ENCODE measurements at regions not wholly inside any gene's neighbourhood (a gene's known extent, or its start where the extent isn't known, plus 50 kb on each side); places are given as distances from the start of the nearest gene placed in this dataset.

DNA sequence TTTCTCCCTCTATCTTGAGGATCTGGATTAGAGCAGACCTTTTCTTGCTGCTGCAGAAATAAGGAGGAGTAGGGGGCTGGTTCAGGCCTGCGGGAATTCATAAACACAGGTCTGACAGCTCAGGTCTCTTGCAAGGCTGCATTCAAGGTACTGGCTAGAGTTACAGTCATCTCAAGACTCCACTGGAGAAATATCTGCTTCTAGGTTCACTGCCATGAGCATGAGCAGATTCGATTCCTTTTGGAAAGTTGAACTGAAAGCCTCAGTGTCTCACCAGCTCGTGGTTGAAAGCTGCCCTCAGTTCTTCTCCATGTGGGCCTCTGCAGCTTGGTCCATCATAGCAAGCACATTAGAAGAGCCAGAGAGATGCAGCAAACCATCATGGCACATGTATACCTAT lies 124.4 kb upstream of the SETBP1 start:
- Histone ChIP-seq H3K18ac (ENCODE audit: low read length) (no peak overlapping the region), H3K79me1 (ENCODE audit: low read depth, low read length) (no peaks in the 10 kb centered on the region), H3K23ac (ENCODE audit: low read depth, low read length, poor library complexity) (no peak overlapping the region), H4K91ac (ENCODE audit: low read depth, low read length, poor library complexity) (no peak overlapping the region), H2BK15ac (ENCODE audit: low read length) (no peak overlapping the region), H3K4me2 (ENCODE audit: insufficient read depth, low read length, poor library complexity, severe bottlenecking) (no peak overlapping the region), H3K4ac (ENCODE audit: low read length) (no peak overlapping the region), H3K4me1 (ENCODE audit: control insufficient read depth in 2 of 2, insufficient read depth in 1 of 2, low read depth in 1 of 2, low read length in 2 of 2) (peaks cover 3 to 9% of the 10 kb centered on the region in 2 donors), H2BK5ac (ENCODE audit: low read length) (no peak overlapping the region), H2BK120ac (ENCODE audit: low read depth, low read length) (no peak overlapping the region), H4K8ac (ENCODE audit: low read depth, low read length) (no peak overlapping the region), H3K9ac (ENCODE audit: low read depth, low read length, poor library complexity) (no peak overlapping the region), H2AFZ (ENCODE audit: low read length) (no peak overlapping the region), H3K27me3 (ENCODE audit: control insufficient read depth in 3 of 3, insufficient read depth in 3 of 3, low read depth in 1 of 3, low read length in 3 of 3) (no peaks in the 10 kb centered on the region), H2AK5ac (ENCODE audit: low read depth, low read length) (no peak overlapping the region), H3K36me3 (replicated peaks in 1 of 2; ENCODE audit: control insufficient read depth in 2 of 2, insufficient read depth in 2 of 2, low read length in 2 of 2) (no peaks in the 10 kb centered on the region), H2BK12ac (ENCODE audit: low read length) (no peak overlapping the region), H3K4me3 (ENCODE audit: low read length in 2 of 2) (no peak overlapping the region), H3K9me3 (replicated peaks in 1 of 2; ENCODE audit: control insufficient read depth in 2 of 2, insufficient read depth in 1 of 2, low read depth in 1 of 2, low read length in 2 of 2) (no peaks in the 10 kb centered on the region), H3K14ac (ENCODE audit: low read length) (no peak overlapping the region), H3K27ac (replicated peaks; ENCODE audit: low read length) (no peak overlapping the region)
- no peak for DNase-seq (ENCODE audit: low spot score)
- WGBS, 2 donors (ENCODE audit: extremely low coverage in 2 of 2, insufficient read length in 2 of 2, insufficient replicate concordance in 1 of 2) = no CpG with 5 or more reads among the region's 3 CpGs

DNA sequence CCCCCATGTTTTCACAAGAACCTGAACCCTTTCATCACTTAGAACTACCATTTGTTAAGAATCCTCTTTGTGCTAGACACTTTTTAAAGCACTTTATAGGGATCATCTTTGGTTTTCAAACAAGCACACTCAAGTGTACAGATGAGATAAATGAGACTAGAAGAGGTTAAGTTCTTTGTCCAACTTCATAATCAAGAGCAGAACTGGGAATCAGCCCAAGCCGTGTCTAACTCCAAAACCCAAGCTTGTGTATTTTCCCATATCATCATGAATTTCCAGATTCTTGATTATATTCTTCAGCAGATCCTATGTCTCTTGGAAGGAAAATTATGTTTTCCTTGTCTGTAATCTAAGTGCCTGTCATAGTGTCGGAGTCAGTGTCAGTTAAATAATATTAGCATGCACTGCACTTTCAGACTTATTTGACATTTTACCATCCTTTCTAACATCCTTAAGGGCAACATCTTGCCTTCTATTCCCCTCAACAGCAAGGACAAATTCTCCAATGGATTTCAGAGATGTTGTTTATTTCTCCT lies 123.0 kb upstream of the SETBP1 start:
- Histone ChIP-seq H2AFZ (ENCODE audit: low read length) (no peak overlapping the region), H3K4ac (ENCODE audit: low read length) (no peak overlapping the region), H3K4me3 (ENCODE audit: low read length in 2 of 2) (no peak overlapping the region), H3K79me1 (ENCODE audit: low read depth, low read length) (no peaks in the 10 kb centered on the region), H2AK5ac (ENCODE audit: low read depth, low read length) (no peak overlapping the region), H2BK5ac (ENCODE audit: low read length) (no peak overlapping the region), H3K36me3 (replicated peaks in 1 of 2; ENCODE audit: control insufficient read depth in 2 of 2, insufficient read depth in 2 of 2, low read length in 2 of 2) (no peaks in the 10 kb centered on the region), H4K91ac (ENCODE audit: low read depth, low read length, poor library complexity) (no peak overlapping the region), H3K9ac (ENCODE audit: low read depth, low read length, poor library complexity) (no peak overlapping the region), H3K18ac (ENCODE audit: low read length) (no peak overlapping the region), H2BK12ac (ENCODE audit: low read length) (no peak overlapping the region), H3K9me3 (replicated peaks in 1 of 2; ENCODE audit: control insufficient read depth in 2 of 2, insufficient read depth in 1 of 2, low read depth in 1 of 2, low read length in 2 of 2) (no peaks in the 10 kb centered on the region), H3K4me1 (ENCODE audit: control insufficient read depth in 2 of 2, insufficient read depth in 1 of 2, low read depth in 1 of 2, low read length in 2 of 2) (peaks cover 0 to 6% of the 10 kb centered on the region in 2 donors), H2BK15ac (ENCODE audit: low read length) (no peak overlapping the region), H3K27me3 (ENCODE audit: control insufficient read depth in 3 of 3, insufficient read depth in 3 of 3, low read depth in 1 of 3, low read length in 3 of 3) (no peaks in the 10 kb centered on the region), H2BK120ac (ENCODE audit: low read depth, low read length) (no peak overlapping the region), H3K14ac (ENCODE audit: low read length) (no peak overlapping the region), H4K8ac (ENCODE audit: low read depth, low read length) (no peak overlapping the region), H3K4me2 (ENCODE audit: insufficient read depth, low read length, poor library complexity, severe bottlenecking) (no peak overlapping the region), H3K23ac (ENCODE audit: low read depth, low read length, poor library complexity) (no peak overlapping the region), H3K27ac (replicated peaks; ENCODE audit: low read length) (no peak overlapping the region)
- WGBS, 2 donors (ENCODE audit: extremely low coverage in 2 of 2, insufficient read length in 2 of 2, insufficient replicate concordance in 1 of 2) = no CpG with 5 or more reads among the region's 2 CpGs
- DNase-seq (ENCODE audit: low spot score) = no peak

DNA sequence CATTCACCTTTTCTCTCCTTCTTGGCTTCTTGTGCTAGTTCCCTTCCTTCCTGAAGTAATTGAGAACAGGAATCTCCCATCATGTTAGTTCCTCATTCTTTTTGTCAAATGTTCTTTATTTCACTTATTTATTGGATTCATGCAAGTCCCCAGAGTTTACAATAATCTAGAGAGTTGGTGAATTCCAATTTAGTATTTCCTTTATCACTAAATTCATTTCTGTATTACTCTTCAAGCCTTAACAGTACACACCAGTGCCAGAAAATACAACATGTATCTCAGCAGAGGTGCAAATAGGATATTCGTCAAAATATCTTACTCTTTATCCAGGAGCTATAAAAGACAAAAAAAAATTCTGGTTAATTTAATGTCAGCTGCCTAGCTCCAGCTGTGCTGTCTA lies 121.9 kb upstream of the SETBP1 start:
- H3K36me3 ChIP-seq (replicated peaks in 1 of 2; ENCODE audit: control insufficient read depth in 2 of 2, insufficient read depth in 2 of 2, low read length in 2 of 2) = no peaks in the 10 kb centered on the region
- H3K18ac ChIP-seq (ENCODE audit: low read length) = no peak overlapping the region
- H2BK120ac ChIP-seq (ENCODE audit: low read depth, low read length) = no peak overlapping the region
- no peak overlapping the region for H3K14ac ChIP-seq (ENCODE audit: low read length)
- H2AFZ ChIP-seq (ENCODE audit: low read length) = no peak overlapping the region
- no peak overlapping the region for H2BK5ac ChIP-seq (ENCODE audit: low read length)
- H3K27ac ChIP-seq (replicated peaks; ENCODE audit: low read length) = no peak overlapping the region
- H3K4me2 ChIP-seq (ENCODE audit: insufficient read depth, low read length, poor library complexity, severe bottlenecking) = no peak overlapping the region
- no peak overlapping the region for H3K23ac ChIP-seq (ENCODE audit: low read depth, low read length, poor library complexity)
- no peaks in the 10 kb centered on the region for H3K4me1 ChIP-seq (ENCODE audit: control insufficient read depth in 2 of 2, insufficient read depth in 1 of 2, low read depth in 1 of 2, low read length in 2 of 2)
- no peaks in the 10 kb centered on the region for H3K79me1 ChIP-seq (ENCODE audit: low read depth, low read length)
- no peak overlapping the region for H3K9ac ChIP-seq (ENCODE audit: low read depth, low read length, poor library complexity)
- H3K27me3 ChIP-seq (ENCODE audit: control insufficient read depth in 3 of 3, insufficient read depth in 3 of 3, low read depth in 1 of 3, low read length in 3 of 3) = no peaks in the 10 kb centered on the region
- no peak overlapping the region for H2BK15ac ChIP-seq (ENCODE audit: low read length)
- H3K4me3 ChIP-seq (ENCODE audit: low read length in 2 of 2) = no peak overlapping the region
- H3K4ac ChIP-seq (ENCODE audit: low read length) = no peak overlapping the region
- no peaks in the 10 kb centered on the region for H3K9me3 ChIP-seq (replicated peaks in 1 of 2; ENCODE audit: control insufficient read depth in 2 of 2, insufficient read depth in 1 of 2, low read depth in 1 of 2, low read length in 2 of 2)
- no CpG with 5 or more reads among the region's 1 CpG for WGBS, 2 donors (ENCODE audit: extremely low coverage in 2 of 2, insufficient read length in 2 of 2, insufficient replicate concordance in 1 of 2)
- H4K8ac ChIP-seq (ENCODE audit: low read depth, low read length) = no peak overlapping the region
- no peak overlapping the region for H2BK12ac ChIP-seq (ENCODE audit: low read length)
- H4K91ac ChIP-seq (ENCODE audit: low read depth, low read length, poor library complexity) = no peak overlapping the region
- H2AK5ac ChIP-seq (ENCODE audit: low read depth, low read length) = no peak overlapping the region
- DNase-seq (ENCODE audit: low spot score) = no peak

DNA sequence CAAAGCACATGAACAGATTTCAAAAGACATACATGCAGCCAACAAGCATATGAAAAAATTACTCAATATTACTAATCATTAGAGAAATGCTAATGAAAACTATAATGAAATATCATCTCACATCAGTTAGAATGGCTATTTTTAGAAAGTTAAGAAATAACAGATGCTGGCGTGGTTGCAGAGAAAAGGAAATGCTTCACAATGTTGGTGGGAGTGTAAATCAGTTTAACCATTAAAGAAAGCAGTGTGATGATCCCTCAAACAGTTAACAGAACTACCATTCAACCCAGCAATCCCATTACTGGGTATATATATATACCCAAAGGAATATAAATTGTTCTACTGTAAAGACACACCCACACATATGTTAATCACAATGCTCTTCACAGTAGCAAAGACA lies 117.7 kb upstream of the SETBP1 start:
- Histone ChIP-seq H4K91ac (ENCODE audit: low read depth, low read length, poor library complexity) (no peak overlapping the region), H3K4me3 (ENCODE audit: low read length in 2 of 2) (no peak overlapping the region), H3K27me3 (ENCODE audit: control insufficient read depth in 3 of 3, insufficient read depth in 3 of 3, low read depth in 1 of 3, low read length in 3 of 3) (no peaks in the 10 kb centered on the region), H4K8ac (ENCODE audit: low read depth, low read length) (no peak overlapping the region), H3K14ac (ENCODE audit: low read length) (no peak overlapping the region), H3K4me1 (ENCODE audit: control insufficient read depth in 2 of 2, insufficient read depth in 1 of 2, low read depth in 1 of 2, low read length in 2 of 2) (no peaks in the 10 kb centered on the region), H3K4ac (ENCODE audit: low read length) (no peak overlapping the region), H2AFZ (ENCODE audit: low read length) (no peak overlapping the region), H3K27ac (replicated peaks; ENCODE audit: low read length) (no peak overlapping the region), H2BK120ac (ENCODE audit: low read depth, low read length) (no peak overlapping the region), H3K4me2 (ENCODE audit: insufficient read depth, low read length, poor library complexity, severe bottlenecking) (no peak overlapping the region), H3K9ac (ENCODE audit: low read depth, low read length, poor library complexity) (no peak overlapping the region), H3K79me1 (ENCODE audit: low read depth, low read length) (no peaks in the 10 kb centered on the region), H3K36me3 (replicated peaks in 1 of 2; ENCODE audit: control insufficient read depth in 2 of 2, insufficient read depth in 2 of 2, low read length in 2 of 2) (no peaks in the 10 kb centered on the region), H3K23ac (ENCODE audit: low read depth, low read length, poor library complexity) (no peak overlapping the region), H2AK5ac (ENCODE audit: low read depth, low read length) (no peak overlapping the region), H3K9me3 (replicated peaks in 1 of 2; ENCODE audit: control insufficient read depth in 2 of 2, insufficient read depth in 1 of 2, low read depth in 1 of 2, low read length in 2 of 2) (no peaks in the 10 kb centered on the region), H2BK5ac (ENCODE audit: low read length) (no peak overlapping the region), H2BK12ac (ENCODE audit: low read length) (no peak overlapping the region), H2BK15ac (ENCODE audit: low read length) (no peak overlapping the region), H3K18ac (ENCODE audit: low read length) (no peak overlapping the region)
- DNase-seq (ENCODE audit: low spot score) = no peak
- no CpG with 5 or more reads among the region's 1 CpG for WGBS, 2 donors (ENCODE audit: extremely low coverage in 2 of 2, insufficient read length in 2 of 2, insufficient replicate concordance in 1 of 2)
